D341Med (cell line): ENCODE measurements at regions not wholly inside any gene's neighbourhood (a gene's known extent, or its start where the extent isn't known, plus 50 kb on each side); places are given as distances from the start of the nearest gene placed in this dataset.

Experiments used
- DNase-seq: peaks from one replicate; pipeline ENCODE4 v3.0.0; 2012; ENCODE audit warnings: low spot score

GRCh38 chr5:3542769-3543168 is 52.9 kb upstream of the IRX1 start:
- DNase-seq, result no peak

- no peak for DNase-seq
Measured at GRCh38 chr5:3542158-3542557, 53.5 kb upstream of the IRX1 start.

DNA sequence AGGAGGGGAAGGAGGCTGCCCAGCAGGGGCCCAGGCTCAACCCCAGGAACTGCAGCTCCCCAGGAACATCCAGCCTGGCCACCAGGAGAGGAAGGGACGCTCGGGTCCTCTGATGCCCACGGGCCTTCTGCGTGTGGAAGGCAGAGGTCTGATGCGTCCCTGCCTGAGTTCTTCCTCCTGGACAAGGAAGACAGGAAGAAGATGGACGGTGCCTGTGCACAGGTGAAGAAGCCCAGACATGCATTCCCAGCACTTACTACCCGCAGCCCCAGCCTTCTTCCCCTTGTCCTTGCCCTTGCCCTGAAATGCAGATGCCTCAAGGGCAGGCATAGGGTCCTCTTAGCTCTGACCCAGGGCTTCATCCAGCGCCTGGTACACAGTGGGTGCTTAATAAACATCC is 56.7 kb upstream of the IRX1 start:
- no peak for DNase-seq

DNA sequence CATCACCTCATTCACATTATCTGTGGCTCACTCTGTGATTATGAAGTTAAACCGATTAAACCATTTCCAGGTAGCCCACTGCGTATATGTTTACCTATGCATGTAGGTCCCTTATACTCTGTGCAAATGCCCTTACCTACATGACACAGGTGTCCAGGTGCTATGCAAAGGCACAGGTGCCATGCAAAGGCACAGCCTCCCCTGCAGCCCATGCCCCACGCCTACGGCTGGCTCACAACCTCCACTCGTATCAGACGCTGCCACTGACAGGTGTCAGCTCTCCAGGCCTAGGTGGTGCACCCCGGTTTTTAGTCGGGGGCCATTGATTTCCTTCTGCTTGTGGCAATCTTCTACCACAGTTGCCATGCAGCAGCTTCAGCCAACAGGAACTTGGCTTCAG is 57.7 kb upstream of the IRX1 start:
- DNase-seq, result no peak

- DNase-seq, result no peak
Measured at GRCh38 chr5:3535414-3536211, 60.0 kb upstream of the IRX1 start.

GRCh38 chr5:3534997-3535396 is 60.6 kb upstream of the IRX1 start:
- DNase-seq, result no peak

GRCh38 chr5:3531320-3531986 is 64.2 kb upstream of the IRX1 start:
- no peak for DNase-seq

GRCh38 chr5:3530251-3530650 is 65.4 kb upstream of the IRX1 start:
- DNase-seq, result no peak

GRCh38 chr5:3526551-3527185 is 69.0 kb upstream of the IRX1 start:
- no peak for DNase-seq

DNA sequence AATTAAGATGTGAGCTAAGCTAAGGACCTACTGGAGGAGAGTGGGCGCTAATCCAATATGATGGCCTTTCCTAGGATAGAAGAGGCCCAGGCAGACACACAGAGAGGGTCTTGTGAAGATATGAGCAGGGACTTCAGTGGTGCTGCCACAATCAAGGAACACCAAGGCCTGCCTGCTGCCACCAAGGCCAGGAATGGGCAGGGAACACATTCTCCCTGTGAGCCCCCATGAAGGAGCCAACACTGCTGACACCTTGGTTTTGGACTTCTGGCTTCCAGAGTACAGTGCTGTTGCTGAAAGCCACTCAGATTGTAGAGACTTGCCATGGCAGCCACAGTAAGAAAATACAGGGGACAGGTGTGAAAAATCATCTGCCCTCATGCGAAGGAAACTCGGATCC is 73.1 kb upstream of the IRX1 start:
- no peak for DNase-seq

GRCh38 chr5:3518576-3518975 is 77.1 kb upstream of the IRX1 start:
- no peak for DNase-seq

- DNase-seq, result no peak
Measured at GRCh38 chr5:3518051-3518450, 77.6 kb upstream of the IRX1 start.

- no peak for DNase-seq
Measured at GRCh38 chr5:3517348-3517747, 78.3 kb upstream of the IRX1 start.

GRCh38 chr5:3512361-3513095 is 83.1 kb upstream of the IRX1 start:
- no peak for DNase-seq

DNA sequence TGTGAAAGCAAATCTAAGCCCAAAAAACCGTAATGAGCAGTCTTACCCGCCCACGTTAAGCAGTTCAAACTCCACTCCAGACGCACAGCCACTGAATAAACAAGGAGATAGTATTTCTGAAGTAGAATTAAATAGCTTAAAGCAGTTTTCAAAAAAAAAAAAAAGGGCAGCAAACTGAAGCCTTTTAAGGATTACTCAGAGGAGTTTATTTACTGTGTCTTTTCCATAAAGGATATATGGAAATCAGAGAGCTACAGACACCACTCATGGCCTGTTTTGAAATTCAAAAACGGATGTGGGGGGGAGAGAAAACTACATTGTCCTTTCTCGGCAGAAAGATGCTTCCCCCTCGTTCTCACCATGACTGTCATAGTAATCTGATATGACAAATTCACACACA is 83.7 kb upstream of the IRX1 start:
- DNase-seq, result no peak

GRCh38 chr5:3511519-3511918 is 84.1 kb upstream of the IRX1 start:
- DNase-seq, result no peak

DNA sequence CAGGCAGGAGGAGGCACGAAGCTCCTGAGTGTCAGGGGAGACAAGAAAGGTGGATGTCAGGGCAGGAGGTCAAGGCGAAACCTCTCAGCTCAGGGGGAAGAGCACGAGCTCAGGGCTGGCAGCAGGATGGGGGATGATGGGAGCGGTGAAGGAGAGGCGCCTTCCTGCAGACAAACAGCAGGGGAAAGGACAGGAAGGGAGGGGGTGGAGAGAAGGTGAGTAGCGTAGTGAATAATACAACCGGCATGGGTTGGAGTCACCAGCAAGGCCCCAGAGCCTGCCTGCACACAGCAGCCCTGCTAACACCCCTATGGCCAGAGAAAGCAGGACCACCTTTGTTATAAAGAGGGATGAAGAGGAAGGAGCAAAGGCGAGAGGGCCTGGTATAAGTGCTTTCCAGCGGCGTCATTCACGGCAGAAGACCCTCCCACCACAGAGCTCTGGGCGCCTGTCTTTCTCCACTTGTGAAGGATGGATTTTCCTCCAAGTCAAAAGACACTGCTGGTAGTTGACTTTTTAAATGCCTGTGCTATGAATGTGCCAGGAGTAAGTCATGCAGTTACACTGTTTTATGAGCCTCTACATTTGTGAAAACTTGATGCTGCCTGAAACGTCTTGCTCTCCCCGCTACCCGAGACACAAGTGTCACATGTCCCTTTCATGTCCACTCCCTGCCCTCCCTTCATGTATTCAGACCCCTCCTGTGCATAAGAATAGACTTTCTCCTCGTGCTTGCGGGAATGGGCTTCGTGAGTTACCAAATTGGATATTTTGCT is 84.8 kb upstream of the IRX1 start:
- no peak for DNase-seq

DNA sequence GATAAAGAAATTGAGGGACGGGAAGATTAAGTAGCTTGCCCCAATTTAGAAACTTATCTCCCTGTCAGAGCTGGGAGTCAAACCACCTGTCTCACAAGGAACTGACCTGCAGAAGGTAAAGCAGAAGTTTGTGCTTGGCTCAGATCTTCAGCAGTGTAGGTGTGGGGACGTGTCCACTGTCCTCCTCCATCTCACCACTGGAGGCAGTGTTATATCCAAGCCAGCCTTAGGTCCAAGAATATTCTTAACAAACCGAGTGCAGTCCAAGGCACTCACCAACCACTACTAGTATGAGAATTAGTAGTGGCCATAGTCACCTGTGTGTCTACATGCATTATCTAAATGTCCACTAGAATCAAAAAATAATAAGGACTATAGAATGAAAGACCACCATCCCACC is 86.3 kb upstream of the IRX1 start:
- DNase-seq, result no peak

- no peak for DNase-seq
Measured at GRCh38 chr5:3508395-3508794, 87.2 kb upstream of the IRX1 start.

GRCh38 chr5:3490957-3491507 is 104.6 kb upstream of the IRX1 start:
- no peak for DNase-seq

GRCh38 chr5:3489239-3489843 is 106.3 kb upstream of the IRX1 start:
- no peak for DNase-seq
